ENCODE measurements at regions not wholly inside any gene's neighbourhood (a gene's known extent, or its start where the extent isn't known, plus 50 kb on each side); places are given as distances from the start of the nearest gene placed in this dataset.

GRCh38 chr20:12331236-12331635 is 413.5 kb downstream of the BTBD3 start:
- TF ChIP-seq CTCF (conservative IDR thresholded peaks at IDR 0.05; ENCODE audit: low read depth, low read length) (no peak), EZH2 (IDR thresholded peaks at IDR 0.05; ENCODE audit: low read length, unreplicated experiment) (no peak), EZH2phosphoT487 (IDR thresholded peaks at IDR 0.05; ENCODE audit: borderline replicate concordance, low read length) (no peak)

Data from PC-3 (cell line).